ENCODE measurements at regions not wholly inside any gene's neighbourhood (a gene's known extent, or its start where the extent isn't known, plus 50 kb on each side); places are given as distances from the start of the nearest gene placed in this dataset.

DNA sequence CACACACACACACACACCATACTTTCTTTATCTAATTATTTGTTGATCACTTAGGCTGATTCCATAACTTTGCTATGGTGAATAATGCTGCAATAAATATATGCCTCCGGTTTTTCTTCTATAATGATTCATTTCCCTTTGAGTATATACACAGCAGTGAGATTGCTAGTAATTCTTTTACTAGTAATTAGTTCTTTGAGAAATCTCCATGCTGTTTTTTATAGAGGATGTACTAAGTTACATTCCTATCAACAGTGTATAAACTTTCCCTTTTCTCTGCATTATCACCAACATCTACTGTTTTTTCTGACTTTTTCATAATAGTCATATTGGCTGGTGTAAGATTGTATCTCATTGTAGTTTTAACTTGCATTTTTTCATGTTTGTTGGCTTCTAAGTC lies 1405.1 kb downstream of the PCDH9 start:
- TF ChIP-seq CTCF (IDR thresholded peaks at IDR 0.05): no peak
- ATAC-seq: no peak

GRCh38 chr13:65808061-65808460 lies 1422.1 kb downstream of the PCDH9 start:
- intact Hi-C loops (cut with DNase I): no loop called here
- no peak for ATAC-seq
- Histone ChIP-seq H3K27ac (no peak overlapping the region), H3K9me3 (no peaks in the 10 kb centered on the region), H3K27me3 (no peaks in the 10 kb centered on the region), H3K4me1 (no peaks in the 10 kb centered on the region), H3K36me3 (no peaks in the 10 kb centered on the region), H3K4me3 (no peak overlapping the region)
- TF ChIP-seq CTCF (IDR thresholded peaks at IDR 0.05): no peak
- FAIRE-seq: no peak
- no peak for DNase-seq
- 19 to 29% methylated on average over 1 of the region's 1 CpG for WGBS, 2 donors

More for the DNA sequence above, 1405.1 kb downstream of the PCDH9 start:
- intact Hi-C loops (cut with DNase I): no loop called here
- H3K27ac ChIP-seq: no peak overlapping the region
- H3K27me3 ChIP-seq: peaks cover 0 to 4% (median 0%) of the 10 kb centered on the region in 4 donors
- no peaks in the 10 kb centered on the region for H3K9me3 ChIP-seq
- WGBS, 2 donors: 62 to 85% methylated on average over 1 of the region's 1 CpG
- no peaks in the 10 kb centered on the region for H3K36me3 ChIP-seq
- H3K4me3 ChIP-seq: no peak overlapping the region
- FAIRE-seq (no peak), DNase-seq (no peak)
- H3K4me1 ChIP-seq: no peaks in the 10 kb centered on the region

DNA sequence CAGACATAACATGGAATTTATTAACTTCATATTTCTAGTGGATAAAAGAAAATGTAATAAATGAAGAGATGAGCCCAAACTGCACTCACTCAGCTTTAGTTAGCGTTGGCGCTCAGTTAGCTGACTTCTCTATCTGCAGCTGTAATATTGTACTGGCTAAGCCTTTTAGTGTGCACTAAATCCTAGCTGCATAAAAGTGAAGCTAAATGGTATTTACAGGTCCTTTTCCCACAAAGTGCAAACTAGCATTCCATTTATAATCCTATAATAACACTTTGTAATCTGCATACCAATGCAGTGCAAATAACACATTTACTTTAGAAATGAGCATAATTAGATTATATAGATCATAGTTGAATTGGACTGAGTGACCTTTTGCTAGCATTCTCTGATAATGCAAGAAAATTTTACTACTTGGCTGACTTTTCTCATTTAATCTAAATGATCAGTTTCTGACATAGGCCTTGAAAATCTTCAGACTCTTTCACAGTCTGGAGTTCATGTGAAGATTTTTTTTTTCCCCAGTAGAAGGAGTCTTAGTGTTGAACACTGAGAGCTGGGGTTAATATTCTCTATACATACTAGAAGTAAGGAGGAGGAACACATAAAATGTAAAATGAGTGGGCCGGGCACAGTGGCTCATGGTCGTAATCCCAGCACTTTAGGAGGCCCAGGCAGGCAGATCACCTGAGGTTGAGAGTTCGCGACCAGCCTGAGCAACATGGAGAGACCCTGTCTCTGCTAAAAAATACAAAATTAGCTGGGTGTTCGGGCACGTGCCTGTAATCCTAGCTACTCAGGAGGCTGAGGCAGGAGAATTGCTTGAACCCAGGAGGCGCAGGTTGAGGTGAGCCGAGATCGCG lies 1426.4 kb downstream of the PCDH9 start:
- DNase-seq (no peak), FAIRE-seq (no peak), ATAC-seq (no peak)
- Histone ChIP-seq H3K4me1 (no peaks in the 10 kb centered on the region), H3K9me3 (no peaks in the 10 kb centered on the region), H3K4me3 (no peak overlapping the region), H3K36me3 (no peaks in the 10 kb centered on the region), H3K27ac (no peak overlapping the region), H3K27me3 (no peaks in the 10 kb centered on the region)
- WGBS, 2 donors: 80 to 88% methylated on average over 12 of the region's 12 CpGs
- no peak for TF ChIP-seq CTCF (IDR thresholded peaks at IDR 0.05)
- intact Hi-C loops (cut with DNase I): no loop called here

DNA sequence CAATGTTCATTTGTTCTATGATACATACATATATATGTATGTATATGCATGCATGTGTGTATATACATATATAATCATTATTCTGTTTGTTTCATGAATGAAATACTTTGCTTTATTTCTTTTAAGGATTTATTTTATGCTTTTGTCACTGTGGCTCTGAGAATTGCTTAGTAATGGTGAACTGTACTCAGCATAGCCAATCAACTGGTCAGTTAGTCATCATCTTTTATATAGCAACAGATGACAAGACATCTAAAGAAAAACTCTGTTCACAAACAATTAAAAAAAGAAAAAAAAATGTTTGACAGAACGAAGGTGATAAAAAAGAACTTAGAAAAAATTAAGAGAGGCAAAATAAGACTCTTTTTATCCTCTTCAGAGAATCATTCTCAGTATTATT lies 1440.3 kb downstream of the PCDH9 start:
- FAIRE-seq (no peak), ATAC-seq (no peak), DNase-seq (no peak)
- no peaks in the 10 kb centered on the region for H3K9me3 ChIP-seq
- WGBS, 2 donors: 0 to 23% methylated on average over 1 of the region's 1 CpG
- H3K4me1 ChIP-seq: no peaks in the 10 kb centered on the region
- intact Hi-C loops (cut with DNase I): no loop called here
- H3K27ac ChIP-seq: no peak overlapping the region
- H3K36me3 ChIP-seq: no peaks in the 10 kb centered on the region
- no peak overlapping the region for H3K4me3 ChIP-seq
- no peak for TF ChIP-seq CTCF (IDR thresholded peaks at IDR 0.05)
- no peaks in the 10 kb centered on the region for H3K27me3 ChIP-seq

DNA sequence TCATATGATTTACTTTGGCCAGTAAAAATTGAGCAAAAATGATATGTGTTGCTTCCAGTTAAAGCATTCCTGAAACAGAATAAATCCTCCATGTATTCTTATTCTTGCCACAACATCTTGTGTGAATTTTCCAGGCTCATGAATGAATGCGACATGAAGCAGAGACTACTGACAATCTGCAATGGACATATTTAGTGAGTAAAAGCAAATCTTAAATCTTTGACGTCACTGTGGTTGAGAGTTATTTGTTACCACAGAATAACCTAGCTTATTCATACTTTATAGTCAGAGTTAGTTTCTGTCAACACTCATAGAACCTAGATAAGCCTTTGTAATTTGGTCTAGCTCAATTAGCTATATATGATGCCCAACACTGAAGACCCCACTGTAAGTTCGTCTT lies 1443.1 kb downstream of the PCDH9 start:
- intact Hi-C loops (cut with DNase I): no loop called here
- Histone ChIP-seq H3K4me1 (no peaks in the 10 kb centered on the region), H3K4me3 (no peak overlapping the region), H3K27me3 (no peaks in the 10 kb centered on the region), H3K27ac (no peak overlapping the region), H3K9me3 (no peaks in the 10 kb centered on the region), H3K36me3 (no peaks in the 10 kb centered on the region)
- WGBS, 2 donors: 64 to 73% methylated on average over 3 of the region's 3 CpGs
- ATAC-seq (no peak), FAIRE-seq (no peak), DNase-seq (no peak)
- TF ChIP-seq CTCF (IDR thresholded peaks at IDR 0.05): no peak

All from pancreas (tissue), 10 donors.